ENCODE measurements at regions not wholly inside any gene's neighbourhood (a gene's known extent, or its start where the extent isn't known, plus 50 kb on each side); places are given as distances from the start of the nearest gene placed in this dataset.

GRCh38 chr9:20284601-20285289 lies 337.6 kb downstream of the MLLT3 start:
- Histone ChIP-seq H3K4me1 (no peaks in the 10 kb centered on the region), H2AFZ (no peak overlapping the region), H3K4me3 (ENCODE audit: low read depth, low read length) (no peak overlapping the region), H3K9ac (no peak overlapping the region), H3K4me2 (ENCODE audit: low read length) (no peak overlapping the region), H3K27me3 (ENCODE audit: control insufficient read depth, insufficient read depth, low read length) (no peaks in the 10 kb centered on the region), H3K9me3 (ENCODE audit: control insufficient read depth, low read length) (no peaks in the 10 kb centered on the region), H3K36me3 (ENCODE audit: control insufficient read depth, insufficient read depth, low read length) (no peaks in the 10 kb centered on the region), H3K27ac (no peak overlapping the region), H3K79me2 (no peaks in the 10 kb centered on the region)
- no peak for TF ChIP-seq CTCF (IDR thresholded peaks at IDR 0.05)

- Histone ChIP-seq H3K27me3 (ENCODE audit: control insufficient read depth, insufficient read depth, low read length) (no peaks in the 10 kb centered on the region), H3K4me3 (ENCODE audit: low read depth, low read length) (no peak overlapping the region), H3K4me2 (ENCODE audit: low read length) (no peak overlapping the region), H3K79me2 (no peaks in the 10 kb centered on the region), H3K36me3 (ENCODE audit: control insufficient read depth, insufficient read depth, low read length) (no peaks in the 10 kb centered on the region), H3K27ac (no peak overlapping the region), H2AFZ (no peak overlapping the region), H3K9ac (no peak overlapping the region), H3K9me3 (ENCODE audit: control insufficient read depth, low read length) (no peaks in the 10 kb centered on the region), H3K4me1 (no peaks in the 10 kb centered on the region)
- TF ChIP-seq CTCF (IDR thresholded peaks at IDR 0.05) = no peak
Measured at GRCh38 chr9:20280330-20280729, 342.0 kb downstream of the MLLT3 start.

GRCh38 chr9:20276762-20277161 lies 345.5 kb downstream of the MLLT3 start:
- Histone ChIP-seq H3K9me3 (ENCODE audit: control insufficient read depth, low read length) (no peaks in the 10 kb centered on the region), H3K4me3 (ENCODE audit: low read depth, low read length) (no peak overlapping the region), H3K9ac (no peak overlapping the region), H3K4me1 (no peaks in the 10 kb centered on the region), H3K27me3 (ENCODE audit: control insufficient read depth, insufficient read depth, low read length) (no peaks in the 10 kb centered on the region), H2AFZ (no peak overlapping the region), H3K27ac (no peak overlapping the region), H3K36me3 (ENCODE audit: control insufficient read depth, insufficient read depth, low read length) (no peaks in the 10 kb centered on the region), H3K79me2 (no peaks in the 10 kb centered on the region), H3K4me2 (ENCODE audit: low read length) (no peak overlapping the region)
- TF ChIP-seq CTCF (IDR thresholded peaks at IDR 0.05) = no peak

GRCh38 chr9:20271723-20272122 lies 350.6 kb downstream of the MLLT3 start:
- Histone ChIP-seq H3K79me2 (no peaks in the 10 kb centered on the region), H3K4me1 (no peaks in the 10 kb centered on the region), H3K4me2 (ENCODE audit: low read length) (no peak overlapping the region), H3K27ac (no peak overlapping the region), H3K9ac (no peak overlapping the region), H3K4me3 (ENCODE audit: low read depth, low read length) (no peak overlapping the region), H3K36me3 (ENCODE audit: control insufficient read depth, insufficient read depth, low read length) (no peaks in the 10 kb centered on the region), H2AFZ (no peak overlapping the region), H3K9me3 (ENCODE audit: control insufficient read depth, low read length) (no peaks in the 10 kb centered on the region), H3K27me3 (ENCODE audit: control insufficient read depth, insufficient read depth, low read length) (no peaks in the 10 kb centered on the region)
- TF ChIP-seq CTCF (IDR thresholded peaks at IDR 0.05) = no peak

GRCh38 chr9:20271096-20271495 lies 351.2 kb downstream of the MLLT3 start:
- no peak overlapping the region for H3K27ac ChIP-seq
- no peak overlapping the region for H3K4me3 ChIP-seq (ENCODE audit: low read depth, low read length)
- no peak overlapping the region for H3K4me2 ChIP-seq (ENCODE audit: low read length)
- H3K79me2 ChIP-seq = no peaks in the 10 kb centered on the region
- no peak overlapping the region for H3K9ac ChIP-seq
- H3K9me3 ChIP-seq (ENCODE audit: control insufficient read depth, low read length) = no peaks in the 10 kb centered on the region
- H3K36me3 ChIP-seq (ENCODE audit: control insufficient read depth, insufficient read depth, low read length) = no peaks in the 10 kb centered on the region
- no peak overlapping the region for H2AFZ ChIP-seq
- no peak for TF ChIP-seq CTCF (IDR thresholded peaks at IDR 0.05)
- no peaks in the 10 kb centered on the region for H3K4me1 ChIP-seq
- H3K27me3 ChIP-seq (ENCODE audit: control insufficient read depth, insufficient read depth, low read length) = no peaks in the 10 kb centered on the region
